ENCODE measurements at regions not wholly inside any gene's neighbourhood (a gene's known extent, or its start where the extent isn't known, plus 50 kb on each side); places are given as distances from the start of the nearest gene placed in this dataset.
"Not testable (repeated sequence)": the region's sequence is repeated elsewhere in the genome, so short reads cannot be mapped to it uniquely, and the experiment has no call there.

- H3K4me1 ChIP-seq (ENCODE audit: control insufficient read depth in 3 of 3, insufficient read depth in 3 of 3, low read length in 3 of 3) = no peaks in the 10 kb centered on the region
- H3K9me3 ChIP-seq (ENCODE audit: control insufficient read depth in 3 of 3, low read length in 3 of 3) = no peaks in the 10 kb centered on the region
- no peak overlapping the region for H3K9ac ChIP-seq (ENCODE audit: low read depth in 1 of 3, low read length in 3 of 3)
- H3K27ac ChIP-seq (ENCODE audit: low read depth, low read length) = no peak overlapping the region
- H3K4me3 ChIP-seq (ENCODE audit: low read length in 3 of 3) = no peak overlapping the region
- H3K36me3 ChIP-seq (ENCODE audit: control insufficient read depth in 3 of 3, insufficient read depth in 3 of 3, low read length in 3 of 3) = no peaks in the 10 kb centered on the region
- H3K27me3 ChIP-seq (ENCODE audit: control insufficient read depth in 3 of 3, insufficient read depth in 3 of 3, low read length in 3 of 3) = no peaks in the 10 kb centered on the region
These were observed 509.9 kb upstream of the SYNCRIP start for GRCh38 chr6:86152546-86152945.

GRCh38 chr6:86148586-86148985 lies 505.9 kb upstream of the SYNCRIP start:
- H3K4me3 ChIP-seq (ENCODE audit: low read length in 3 of 3) = no peak overlapping the region
- H3K9me3 ChIP-seq (ENCODE audit: control insufficient read depth in 3 of 3, low read length in 3 of 3) = no peaks in the 10 kb centered on the region
- no peaks in the 10 kb centered on the region for H3K4me1 ChIP-seq (ENCODE audit: control insufficient read depth in 3 of 3, insufficient read depth in 3 of 3, low read length in 3 of 3)
- no peak overlapping the region for H3K9ac ChIP-seq (ENCODE audit: low read depth in 1 of 3, low read length in 3 of 3)
- no peaks in the 10 kb centered on the region for H3K36me3 ChIP-seq (ENCODE audit: control insufficient read depth in 3 of 3, insufficient read depth in 3 of 3, low read length in 3 of 3)
- H3K27me3 ChIP-seq (ENCODE audit: control insufficient read depth in 3 of 3, insufficient read depth in 3 of 3, low read length in 3 of 3) = no peaks in the 10 kb centered on the region
- no peak overlapping the region for H3K27ac ChIP-seq (ENCODE audit: low read depth, low read length)

- no peak overlapping the region for H3K27ac ChIP-seq (ENCODE audit: low read depth, low read length)
- no peaks in the 10 kb centered on the region for H3K36me3 ChIP-seq (ENCODE audit: control insufficient read depth in 3 of 3, insufficient read depth in 3 of 3, low read length in 3 of 3)
- no peaks in the 10 kb centered on the region for H3K4me1 ChIP-seq (ENCODE audit: control insufficient read depth in 3 of 3, insufficient read depth in 3 of 3, low read length in 3 of 3)
- no peaks in the 10 kb centered on the region for H3K27me3 ChIP-seq (ENCODE audit: control insufficient read depth in 3 of 3, insufficient read depth in 3 of 3, low read length in 3 of 3)
- no peak overlapping the region for H3K9ac ChIP-seq (ENCODE audit: low read depth in 1 of 3, low read length in 3 of 3)
- no peaks in the 10 kb centered on the region for H3K9me3 ChIP-seq (ENCODE audit: control insufficient read depth in 3 of 3, low read length in 3 of 3)
- H3K4me3 ChIP-seq (ENCODE audit: low read length in 3 of 3) = no peak overlapping the region
These were observed 505.2 kb upstream of the SYNCRIP start for GRCh38 chr6:86147859-86148258.

GRCh38 chr6:86147311-86147710 lies 504.6 kb upstream of the SYNCRIP start:
- H3K9ac ChIP-seq (ENCODE audit: low read depth in 1 of 3, low read length in 3 of 3) = no peak overlapping the region
- no peaks in the 10 kb centered on the region for H3K27me3 ChIP-seq (ENCODE audit: control insufficient read depth in 3 of 3, insufficient read depth in 3 of 3, low read length in 3 of 3)
- no peaks in the 10 kb centered on the region for H3K9me3 ChIP-seq (ENCODE audit: control insufficient read depth in 3 of 3, low read length in 3 of 3)
- H3K27ac ChIP-seq (ENCODE audit: low read depth, low read length) = no peak overlapping the region
- H3K4me3 ChIP-seq (ENCODE audit: low read length in 3 of 3) = no peak overlapping the region
- no peaks in the 10 kb centered on the region for H3K36me3 ChIP-seq (ENCODE audit: control insufficient read depth in 3 of 3, insufficient read depth in 3 of 3, low read length in 3 of 3)
- H3K4me1 ChIP-seq (ENCODE audit: control insufficient read depth in 3 of 3, insufficient read depth in 3 of 3, low read length in 3 of 3) = no peaks in the 10 kb centered on the region

- not testable (repeated sequence) for H3K27ac ChIP-seq (ENCODE audit: low read depth, low read length); H3K9me3 ChIP-seq (ENCODE audit: control insufficient read depth in 3 of 3, low read length in 3 of 3); H3K9ac ChIP-seq (ENCODE audit: low read depth in 1 of 3, low read length in 3 of 3); H3K36me3 ChIP-seq (ENCODE audit: control insufficient read depth in 3 of 3, insufficient read depth in 3 of 3, low read length in 3 of 3); H3K4me3 ChIP-seq (ENCODE audit: low read length in 3 of 3); H3K27me3 ChIP-seq (ENCODE audit: control insufficient read depth in 3 of 3, insufficient read depth in 3 of 3, low read length in 3 of 3); H3K4me1 ChIP-seq (ENCODE audit: control insufficient read depth in 3 of 3, insufficient read depth in 3 of 3, low read length in 3 of 3)
These were observed 504.1 kb upstream of the SYNCRIP start for GRCh38 chr6:86146751-86147150.

- no peak overlapping the region for H3K27ac ChIP-seq (ENCODE audit: low read depth, low read length)
- H3K36me3 ChIP-seq (ENCODE audit: control insufficient read depth in 3 of 3, insufficient read depth in 3 of 3, low read length in 3 of 3) = no peaks in the 10 kb centered on the region
- no peaks in the 10 kb centered on the region for H3K27me3 ChIP-seq (ENCODE audit: control insufficient read depth in 3 of 3, insufficient read depth in 3 of 3, low read length in 3 of 3)
- no peak overlapping the region for H3K4me3 ChIP-seq (ENCODE audit: low read length in 3 of 3)
- no peaks in the 10 kb centered on the region for H3K9me3 ChIP-seq (ENCODE audit: control insufficient read depth in 3 of 3, low read length in 3 of 3)
- H3K9ac ChIP-seq (ENCODE audit: low read depth in 1 of 3, low read length in 3 of 3) = no peak overlapping the region
- no peaks in the 10 kb centered on the region for H3K4me1 ChIP-seq (ENCODE audit: control insufficient read depth in 3 of 3, insufficient read depth in 3 of 3, low read length in 3 of 3)
These were observed 499.6 kb upstream of the SYNCRIP start for GRCh38 chr6:86142326-86142725.

- no peak overlapping the region for H3K9ac ChIP-seq (ENCODE audit: low read depth in 1 of 3, low read length in 3 of 3)
- H3K4me1 ChIP-seq (ENCODE audit: control insufficient read depth in 3 of 3, insufficient read depth in 3 of 3, low read length in 3 of 3) = no peaks in the 10 kb centered on the region
- H3K4me3 ChIP-seq (ENCODE audit: low read length in 3 of 3) = no peak overlapping the region
- H3K9me3 ChIP-seq (ENCODE audit: control insufficient read depth in 3 of 3, low read length in 3 of 3) = peaks cover 0 to 7% (median 4%) of the 10 kb centered on the region in 3 donors
- no peak overlapping the region for H3K27ac ChIP-seq (ENCODE audit: low read depth, low read length)
- H3K36me3 ChIP-seq (ENCODE audit: control insufficient read depth in 3 of 3, insufficient read depth in 3 of 3, low read length in 3 of 3) = no peaks in the 10 kb centered on the region
- no peaks in the 10 kb centered on the region for H3K27me3 ChIP-seq (ENCODE audit: control insufficient read depth in 3 of 3, insufficient read depth in 3 of 3, low read length in 3 of 3)
These were observed 485.6 kb upstream of the SYNCRIP start for GRCh38 chr6:86128130-86128814.

- no peaks in the 10 kb centered on the region for H3K27me3 ChIP-seq (ENCODE audit: control insufficient read depth in 3 of 3, insufficient read depth in 3 of 3, low read length in 3 of 3)
- no peak overlapping the region for H3K27ac ChIP-seq (ENCODE audit: low read depth, low read length)
- H3K4me1 ChIP-seq (ENCODE audit: control insufficient read depth in 3 of 3, insufficient read depth in 3 of 3, low read length in 3 of 3) = no peaks in the 10 kb centered on the region
- no peak overlapping the region for H3K4me3 ChIP-seq (ENCODE audit: low read length in 3 of 3)
- no peak overlapping the region for H3K9ac ChIP-seq (ENCODE audit: low read depth in 1 of 3, low read length in 3 of 3)
- no peaks in the 10 kb centered on the region for H3K9me3 ChIP-seq (ENCODE audit: control insufficient read depth in 3 of 3, low read length in 3 of 3)
- no peaks in the 10 kb centered on the region for H3K36me3 ChIP-seq (ENCODE audit: control insufficient read depth in 3 of 3, insufficient read depth in 3 of 3, low read length in 3 of 3)
These were observed 479.4 kb upstream of the SYNCRIP start for GRCh38 chr6:86122086-86122485.

GRCh38 chr6:86118271-86118670 lies 475.6 kb upstream of the SYNCRIP start:
- no peaks in the 10 kb centered on the region for H3K36me3 ChIP-seq (ENCODE audit: control insufficient read depth in 3 of 3, insufficient read depth in 3 of 3, low read length in 3 of 3)
- H3K4me1 ChIP-seq (ENCODE audit: control insufficient read depth in 3 of 3, insufficient read depth in 3 of 3, low read length in 3 of 3) = no peaks in the 10 kb centered on the region
- H3K27ac ChIP-seq (ENCODE audit: low read depth, low read length) = no peak overlapping the region
- no peaks in the 10 kb centered on the region for H3K9me3 ChIP-seq (ENCODE audit: control insufficient read depth in 3 of 3, low read length in 3 of 3)
- H3K9ac ChIP-seq (ENCODE audit: low read depth in 1 of 3, low read length in 3 of 3) = no peak overlapping the region
- H3K4me3 ChIP-seq (ENCODE audit: low read length in 3 of 3) = no peak overlapping the region
- no peaks in the 10 kb centered on the region for H3K27me3 ChIP-seq (ENCODE audit: control insufficient read depth in 3 of 3, insufficient read depth in 3 of 3, low read length in 3 of 3)

GRCh38 chr6:86107985-86108384 lies 465.3 kb upstream of the SYNCRIP start:
- no peaks in the 10 kb centered on the region for H3K36me3 ChIP-seq (ENCODE audit: control insufficient read depth in 3 of 3, insufficient read depth in 3 of 3, low read length in 3 of 3)
- H3K27ac ChIP-seq (ENCODE audit: low read depth, low read length) = no peak overlapping the region
- no peaks in the 10 kb centered on the region for H3K4me1 ChIP-seq (ENCODE audit: control insufficient read depth in 3 of 3, insufficient read depth in 3 of 3, low read length in 3 of 3)
- H3K27me3 ChIP-seq (ENCODE audit: control insufficient read depth in 3 of 3, insufficient read depth in 3 of 3, low read length in 3 of 3) = no peaks in the 10 kb centered on the region
- H3K9me3 ChIP-seq (ENCODE audit: control insufficient read depth in 3 of 3, low read length in 3 of 3) = no peaks in the 10 kb centered on the region
- no peak overlapping the region for H3K9ac ChIP-seq (ENCODE audit: low read depth in 1 of 3, low read length in 3 of 3)
- no peak overlapping the region for H3K4me3 ChIP-seq (ENCODE audit: low read length in 3 of 3)
